ENCODE measurements at regions not wholly inside any gene's neighbourhood (a gene's known extent, or its start where the extent isn't known, plus 50 kb on each side); places are given as distances from the start of the nearest gene placed in this dataset.

GRCh38 chr14:85958069-85958468, 428.1 kb downstream of the FLRT2 start:
- Histone ChIP-seq H3K36me3 (ENCODE audit: control insufficient read depth in 1 of 2, insufficient read depth in 2 of 2, low read length in 2 of 2) (no peaks in the 10 kb centered on the region), H3K4me3 (ENCODE audit: low read depth in 1 of 2, low read length in 2 of 2) (no peak overlapping the region), H3K27me3 (ENCODE audit: low read depth, low read length) (no peaks in the 10 kb centered on the region), H3K9me3 (ENCODE audit: control insufficient read depth in 1 of 2, low read length in 2 of 2) (no peaks in the 10 kb centered on the region), H3K4me1 (ENCODE audit: control insufficient read depth in 1 of 2, insufficient read depth in 2 of 2, low read length in 2 of 2) (no peaks in the 10 kb centered on the region), H3K27ac (ENCODE audit: low read length) (no peak overlapping the region)

- H3K27me3 ChIP-seq (ENCODE audit: low read depth, low read length), result no peaks in the 10 kb centered on the region
- no peak overlapping the region for H3K27ac ChIP-seq (ENCODE audit: low read length)
- no peaks in the 10 kb centered on the region for H3K9me3 ChIP-seq (ENCODE audit: control insufficient read depth in 1 of 2, low read length in 2 of 2)
- no peak overlapping the region for H3K4me3 ChIP-seq (ENCODE audit: low read depth in 1 of 2, low read length in 2 of 2)
- no peaks in the 10 kb centered on the region for H3K36me3 ChIP-seq (ENCODE audit: control insufficient read depth in 1 of 2, insufficient read depth in 2 of 2, low read length in 2 of 2)
- H3K4me1 ChIP-seq (ENCODE audit: control insufficient read depth in 1 of 2, insufficient read depth in 2 of 2, low read length in 2 of 2), result no peaks in the 10 kb centered on the region
Observed at GRCh38 chr14:85953265-85953664, 423.3 kb downstream of the FLRT2 start.

- no peaks in the 10 kb centered on the region for H3K27me3 ChIP-seq (ENCODE audit: low read depth, low read length)
- H3K27ac ChIP-seq (ENCODE audit: low read length), result no peak overlapping the region
- no peak overlapping the region for H3K4me3 ChIP-seq (ENCODE audit: low read depth in 1 of 2, low read length in 2 of 2)
- no peaks in the 10 kb centered on the region for H3K36me3 ChIP-seq (ENCODE audit: control insufficient read depth in 1 of 2, insufficient read depth in 2 of 2, low read length in 2 of 2)
- no peaks in the 10 kb centered on the region for H3K9me3 ChIP-seq (ENCODE audit: control insufficient read depth in 1 of 2, low read length in 2 of 2)
- H3K4me1 ChIP-seq (ENCODE audit: control insufficient read depth in 1 of 2, insufficient read depth in 2 of 2, low read length in 2 of 2), result no peaks in the 10 kb centered on the region
Observed at GRCh38 chr14:85948153-85948552, 418.2 kb downstream of the FLRT2 start.

- Histone ChIP-seq H3K27ac (ENCODE audit: low read length) (no peak overlapping the region), H3K27me3 (ENCODE audit: low read depth, low read length) (no peaks in the 10 kb centered on the region), H3K4me1 (ENCODE audit: control insufficient read depth in 1 of 2, insufficient read depth in 2 of 2, low read length in 2 of 2) (no peaks in the 10 kb centered on the region), H3K36me3 (ENCODE audit: control insufficient read depth in 1 of 2, insufficient read depth in 2 of 2, low read length in 2 of 2) (no peaks in the 10 kb centered on the region), H3K9me3 (ENCODE audit: control insufficient read depth in 1 of 2, low read length in 2 of 2) (no peaks in the 10 kb centered on the region), H3K4me3 (ENCODE audit: low read depth in 1 of 2, low read length in 2 of 2) (no peak overlapping the region)
Observed at GRCh38 chr14:85947461-85948139, 417.7 kb downstream of the FLRT2 start.

GRCh38 chr14:85943192-85943591, 413.2 kb downstream of the FLRT2 start:
- H3K27ac ChIP-seq (ENCODE audit: low read length), result no peak overlapping the region
- no peak overlapping the region for H3K4me3 ChIP-seq (ENCODE audit: low read depth in 1 of 2, low read length in 2 of 2)

GRCh38 chr14:85934886-85935254, 404.9 kb downstream of the FLRT2 start:
- Histone ChIP-seq H3K4me3 (ENCODE audit: low read depth in 1 of 2, low read length in 2 of 2) (peak overlapping the region; percentile 61 to 72), H3K27ac (ENCODE audit: low read length) (peak overlapping the region; percentile 39), H3K9me3 (ENCODE audit: control insufficient read depth in 1 of 2, low read length in 2 of 2) (peaks cover 0 to 6% of the 10 kb centered on the region in 2 donors), H3K4me1 (ENCODE audit: control insufficient read depth in 1 of 2, insufficient read depth in 2 of 2, low read length in 2 of 2) (no peaks in the 10 kb centered on the region), H3K27me3 (ENCODE audit: low read depth, low read length) (no peaks in the 10 kb centered on the region), H3K36me3 (ENCODE audit: control insufficient read depth in 1 of 2, insufficient read depth in 2 of 2, low read length in 2 of 2) (no peaks in the 10 kb centered on the region)

More at GRCh38 chr14:85943192-85943591, 413.2 kb downstream of the FLRT2 start:
- no peaks in the 10 kb centered on the region for H3K4me1 ChIP-seq (ENCODE audit: control insufficient read depth in 1 of 2, insufficient read depth in 2 of 2, low read length in 2 of 2)
- H3K9me3 ChIP-seq (ENCODE audit: control insufficient read depth in 1 of 2, low read length in 2 of 2), result peaks cover 0 to 2% of the 10 kb centered on the region in 2 donors
- no peaks in the 10 kb centered on the region for H3K36me3 ChIP-seq (ENCODE audit: control insufficient read depth in 1 of 2, insufficient read depth in 2 of 2, low read length in 2 of 2)
- H3K27me3 ChIP-seq (ENCODE audit: low read depth, low read length), result no peaks in the 10 kb centered on the region

GRCh38 chr14:85934123-85934885, 404.4 kb downstream of the FLRT2 start:
- H3K27me3 ChIP-seq (ENCODE audit: low read depth, low read length), result no peaks in the 10 kb centered on the region
- no peaks in the 10 kb centered on the region for H3K4me1 ChIP-seq (ENCODE audit: control insufficient read depth in 1 of 2, insufficient read depth in 2 of 2, low read length in 2 of 2)
- H3K27ac ChIP-seq (ENCODE audit: low read length), result peak overlapping the region; percentile 39
- peak overlapping the region; percentile 61 to 72 for H3K4me3 ChIP-seq (ENCODE audit: low read depth in 1 of 2, low read length in 2 of 2)
- H3K36me3 ChIP-seq (ENCODE audit: control insufficient read depth in 1 of 2, insufficient read depth in 2 of 2, low read length in 2 of 2), result no peaks in the 10 kb centered on the region
- H3K9me3 ChIP-seq (ENCODE audit: control insufficient read depth in 1 of 2, low read length in 2 of 2), result peaks cover 0 to 6% of the 10 kb centered on the region in 2 donors

- H3K4me1 ChIP-seq (ENCODE audit: control insufficient read depth in 1 of 2, insufficient read depth in 2 of 2, low read length in 2 of 2), result no peaks in the 10 kb centered on the region
- H3K27me3 ChIP-seq (ENCODE audit: low read depth, low read length), result no peaks in the 10 kb centered on the region
- no peaks in the 10 kb centered on the region for H3K36me3 ChIP-seq (ENCODE audit: control insufficient read depth in 1 of 2, insufficient read depth in 2 of 2, low read length in 2 of 2)
- no peak overlapping the region for H3K27ac ChIP-seq (ENCODE audit: low read length)
- no peak overlapping the region for H3K4me3 ChIP-seq (ENCODE audit: low read depth in 1 of 2, low read length in 2 of 2)
- H3K9me3 ChIP-seq (ENCODE audit: control insufficient read depth in 1 of 2, low read length in 2 of 2), result no peaks in the 10 kb centered on the region
Observed at GRCh38 chr14:85921241-85921640, 391.3 kb downstream of the FLRT2 start.

GRCh38 chr14:85917716-85918115, 387.8 kb downstream of the FLRT2 start:
- Histone ChIP-seq H3K4me3 (ENCODE audit: low read depth in 1 of 2, low read length in 2 of 2) (no peak overlapping the region), H3K4me1 (ENCODE audit: control insufficient read depth in 1 of 2, insufficient read depth in 2 of 2, low read length in 2 of 2) (no peaks in the 10 kb centered on the region), H3K9me3 (ENCODE audit: control insufficient read depth in 1 of 2, low read length in 2 of 2) (no peaks in the 10 kb centered on the region), H3K36me3 (ENCODE audit: control insufficient read depth in 1 of 2, insufficient read depth in 2 of 2, low read length in 2 of 2) (no peaks in the 10 kb centered on the region), H3K27ac (ENCODE audit: low read length) (no peak overlapping the region), H3K27me3 (ENCODE audit: low read depth, low read length) (no peaks in the 10 kb centered on the region)

- H3K9me3 ChIP-seq (ENCODE audit: control insufficient read depth in 1 of 2, low read length in 2 of 2), result peaks cover 0 to under 1% of the 10 kb centered on the region in 2 donors
- H3K4me3 ChIP-seq (ENCODE audit: low read depth in 1 of 2, low read length in 2 of 2), result no peak overlapping the region
- no peaks in the 10 kb centered on the region for H3K36me3 ChIP-seq (ENCODE audit: control insufficient read depth in 1 of 2, insufficient read depth in 2 of 2, low read length in 2 of 2)
- no peak overlapping the region for H3K27ac ChIP-seq (ENCODE audit: low read length)
- no peaks in the 10 kb centered on the region for H3K4me1 ChIP-seq (ENCODE audit: control insufficient read depth in 1 of 2, insufficient read depth in 2 of 2, low read length in 2 of 2)
- H3K27me3 ChIP-seq (ENCODE audit: low read depth, low read length), result no peaks in the 10 kb centered on the region
Observed at GRCh38 chr14:85915711-85916110, 385.8 kb downstream of the FLRT2 start.

- H3K4me1 ChIP-seq (ENCODE audit: control insufficient read depth in 1 of 2, insufficient read depth in 2 of 2, low read length in 2 of 2), result no peaks in the 10 kb centered on the region
- no peak overlapping the region for H3K4me3 ChIP-seq (ENCODE audit: low read depth in 1 of 2, low read length in 2 of 2)
- H3K9me3 ChIP-seq (ENCODE audit: control insufficient read depth in 1 of 2, low read length in 2 of 2), result peaks cover 0 to 2% of the 10 kb centered on the region in 2 donors
- no peak overlapping the region for H3K27ac ChIP-seq (ENCODE audit: low read length)
- no peaks in the 10 kb centered on the region for H3K36me3 ChIP-seq (ENCODE audit: control insufficient read depth in 1 of 2, insufficient read depth in 2 of 2, low read length in 2 of 2)
- no peaks in the 10 kb centered on the region for H3K27me3 ChIP-seq (ENCODE audit: low read depth, low read length)
Observed at GRCh38 chr14:85912141-85912540, 382.2 kb downstream of the FLRT2 start.

All from muscle layer of duodenum (tissue), 2 donors.